Suppressor macrophage (primary cell): ENCODE measurements at regions not wholly inside any gene's neighbourhood (a gene's known extent, or its start where the extent isn't known, plus 50 kb on each side); places are given as distances from the start of the nearest gene placed in this dataset.

Source experiments
- DNase-seq, 4 experiments: peaks; one replicate each; pipeline ENCODE4 v3.0.0-alpha.2; 2020 to 2022

GRCh38 chr2:2892378-2892777, 485.2 kb downstream of the EIPR1 start:
- DNase-seq, result no peak

DNA sequence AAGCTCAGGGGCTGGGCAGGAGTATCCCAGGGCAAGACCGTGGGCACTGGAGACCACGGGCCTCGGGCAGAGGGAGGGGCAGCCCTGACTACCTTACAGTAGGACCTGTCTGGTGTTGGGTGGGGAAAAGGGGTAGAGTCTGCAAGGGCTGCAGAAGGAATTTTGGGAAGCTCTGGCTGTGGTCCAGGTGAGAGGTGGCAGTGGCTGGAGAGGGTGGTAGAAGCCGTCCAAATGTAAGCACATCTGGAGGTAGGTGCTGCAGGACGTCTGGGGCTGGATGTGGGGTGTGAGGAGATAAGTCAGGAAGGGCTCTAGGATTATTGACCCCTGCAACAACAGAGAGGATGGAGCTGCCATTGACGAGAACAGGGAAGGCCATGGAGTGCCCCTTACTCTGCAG, 486.7 kb downstream of the EIPR1 start:
- DNase-seq, result no peak

GRCh38 chr2:2890246-2890645, 487.4 kb downstream of the EIPR1 start:
- no peak for DNase-seq

GRCh38 chr2:2889646-2890045, 488.0 kb downstream of the EIPR1 start:
- DNase-seq, result no peak

- no peak for DNase-seq
Observed at GRCh38 chr2:2889141-2889540, 488.5 kb downstream of the EIPR1 start.

DNA sequence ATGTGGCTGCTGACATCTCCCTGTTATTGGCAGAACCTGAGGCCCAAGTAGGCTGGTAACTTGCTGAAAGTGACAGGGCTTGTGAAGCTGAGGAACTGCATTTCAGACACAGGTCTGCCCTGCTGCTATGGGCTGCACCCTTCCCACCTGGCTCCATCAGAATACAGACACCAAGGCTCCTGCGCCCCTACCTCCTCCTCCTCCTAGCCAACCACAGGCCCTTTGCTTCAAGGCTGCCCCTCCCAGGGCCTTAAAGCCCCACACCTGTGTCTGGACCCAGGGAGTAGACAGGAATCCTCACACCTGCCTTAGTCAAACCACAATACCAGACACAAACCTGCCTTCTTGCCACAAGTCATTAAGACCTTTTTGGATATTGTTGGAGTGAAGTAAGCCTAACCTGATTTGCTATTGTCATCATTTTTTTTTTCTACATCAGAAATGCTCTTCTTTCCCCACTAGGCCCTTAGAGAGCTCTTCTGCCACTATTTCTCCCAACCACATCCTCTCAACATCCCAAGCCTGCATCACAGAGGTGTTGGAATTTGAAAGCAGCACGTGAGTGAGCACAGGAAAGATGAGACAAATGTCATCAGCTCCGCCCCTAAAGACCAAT, 489.7 kb downstream of the EIPR1 start:
- DNase-seq, result no peak

GRCh38 chr2:2886922-2887321, 490.7 kb downstream of the EIPR1 start:
- DNase-seq, result no peak

DNA sequence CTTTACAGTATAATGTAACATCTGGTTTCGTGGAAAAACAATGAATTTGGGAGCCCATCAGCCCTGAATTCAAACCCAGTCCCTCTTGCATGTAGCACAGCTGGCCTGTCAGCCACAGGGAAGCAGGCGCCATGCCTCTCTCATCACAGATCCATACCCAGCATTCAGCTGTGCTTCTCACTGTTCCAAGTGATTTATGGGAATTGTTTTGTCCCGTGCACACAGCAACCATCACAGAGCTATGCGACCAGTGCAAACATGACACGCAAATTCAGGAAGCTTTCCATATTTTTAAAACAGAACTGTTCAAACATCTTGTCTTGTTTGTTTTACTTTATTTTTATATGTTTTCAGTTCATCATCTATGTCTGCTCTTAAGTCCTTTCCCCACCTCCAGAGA, 496.1 kb downstream of the EIPR1 start:
- DNase-seq, result no peak

DNA sequence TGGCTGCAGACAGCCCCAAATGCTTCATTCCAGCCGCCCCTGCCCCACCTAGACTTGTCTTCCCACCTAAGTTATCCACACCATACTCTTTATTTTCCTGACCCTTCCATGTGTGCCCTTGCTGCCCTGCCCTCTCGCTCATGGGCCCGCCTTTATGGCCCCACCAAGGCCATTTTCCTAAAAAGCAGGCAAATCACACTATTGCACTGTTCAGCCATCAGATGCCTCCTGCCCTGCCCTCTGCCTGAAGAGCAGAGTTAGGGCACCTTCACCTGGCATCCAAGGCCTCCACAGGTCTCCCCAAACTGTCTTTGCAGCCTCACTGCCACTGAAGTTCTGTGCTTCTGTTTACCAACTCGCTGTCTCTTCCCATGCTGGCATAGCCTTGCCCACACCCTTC, 496.7 kb downstream of the EIPR1 start:
- DNase-seq, result no peak

- no peak for DNase-seq
Observed at GRCh38 chr2:2879781-2880180, 497.8 kb downstream of the EIPR1 start.

DNA sequence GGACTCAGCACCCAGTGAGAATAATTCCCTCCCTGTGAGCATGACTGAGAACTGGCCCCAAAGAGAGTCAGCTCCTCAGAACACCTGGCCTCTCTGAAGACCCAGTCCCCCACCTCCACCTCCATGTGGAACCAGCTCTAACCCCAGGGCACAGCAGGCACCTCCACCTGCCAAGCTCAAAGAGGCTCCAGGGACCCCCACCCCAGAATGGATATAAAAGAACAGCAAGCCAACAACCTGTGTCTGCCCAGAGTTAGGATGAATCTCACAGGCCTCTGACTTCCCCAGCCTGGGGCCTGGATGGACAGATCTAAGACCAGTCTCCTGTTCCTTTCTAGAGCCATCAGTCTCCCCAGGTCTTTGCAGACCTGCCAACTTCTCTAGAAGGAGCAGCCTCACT, 498.5 kb downstream of the EIPR1 start:
- no peak for DNase-seq

DNA sequence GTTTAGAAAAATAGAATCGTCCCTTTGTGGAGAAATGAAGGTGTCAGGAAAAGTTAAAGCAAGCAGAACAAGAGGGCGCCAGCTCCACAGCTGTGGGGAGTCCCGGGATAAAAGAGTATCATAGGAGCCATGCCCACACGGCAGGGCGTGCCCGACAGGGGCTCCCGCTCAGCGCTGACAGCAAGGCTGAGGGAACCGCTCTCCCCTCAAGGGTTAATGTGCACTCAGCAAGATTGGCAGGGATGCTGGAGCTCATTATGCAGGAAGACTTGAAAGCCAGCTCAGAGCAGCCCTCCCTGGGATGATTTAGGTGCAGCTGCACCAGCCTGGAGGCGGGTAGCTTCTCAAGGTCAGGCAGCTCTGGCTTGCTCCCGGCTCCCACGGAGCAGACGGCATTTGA, 500.2 kb downstream of the EIPR1 start:
- no peak for DNase-seq

GRCh38 chr2:2876331-2877221, 501.0 kb downstream of the EIPR1 start:
- DNase-seq, result no peak

DNA sequence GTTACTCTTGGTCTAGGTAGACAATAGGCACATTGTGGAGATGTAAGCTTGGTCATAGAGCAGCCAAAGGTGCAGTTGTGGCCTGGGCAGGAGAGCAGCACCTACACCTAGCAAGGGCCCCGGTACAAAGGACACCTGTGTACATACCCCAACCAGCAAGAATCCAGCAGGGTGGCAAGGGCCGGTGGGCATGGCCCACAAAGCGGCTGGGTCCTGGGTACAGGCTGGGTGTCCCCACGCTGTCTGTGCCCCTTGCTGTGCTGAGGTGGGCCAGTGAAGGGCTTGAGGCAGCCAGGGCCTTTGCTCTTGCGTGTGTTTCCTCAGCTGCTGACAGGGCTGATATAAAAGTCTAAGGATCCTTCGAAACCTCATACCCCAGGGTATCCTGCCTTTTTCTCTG, 501.8 kb downstream of the EIPR1 start:
- DNase-seq, result no peak

DNA sequence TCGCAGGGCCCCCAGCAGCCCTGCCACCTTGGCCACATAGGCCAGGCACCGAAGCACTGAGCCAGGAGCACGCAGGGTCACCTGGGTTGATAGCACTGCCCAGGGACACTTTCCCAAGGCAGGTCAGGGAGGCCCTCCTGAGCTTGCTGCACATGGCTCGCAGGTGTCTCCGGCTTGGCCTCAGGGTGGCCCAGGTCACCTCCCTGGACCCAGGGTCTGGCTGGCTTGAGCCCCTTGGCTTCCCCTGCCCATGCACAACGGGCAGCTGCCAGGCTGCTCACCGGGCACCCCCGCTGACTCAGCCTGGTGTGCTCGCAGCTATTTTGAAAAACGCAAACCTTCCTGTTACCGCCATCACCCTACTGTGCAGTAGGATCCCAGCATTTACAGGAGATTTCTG, 502.3 kb downstream of the EIPR1 start:
- no peak for DNase-seq

GRCh38 chr2:2874805-2875204, 502.8 kb downstream of the EIPR1 start:
- no peak for DNase-seq

DNA sequence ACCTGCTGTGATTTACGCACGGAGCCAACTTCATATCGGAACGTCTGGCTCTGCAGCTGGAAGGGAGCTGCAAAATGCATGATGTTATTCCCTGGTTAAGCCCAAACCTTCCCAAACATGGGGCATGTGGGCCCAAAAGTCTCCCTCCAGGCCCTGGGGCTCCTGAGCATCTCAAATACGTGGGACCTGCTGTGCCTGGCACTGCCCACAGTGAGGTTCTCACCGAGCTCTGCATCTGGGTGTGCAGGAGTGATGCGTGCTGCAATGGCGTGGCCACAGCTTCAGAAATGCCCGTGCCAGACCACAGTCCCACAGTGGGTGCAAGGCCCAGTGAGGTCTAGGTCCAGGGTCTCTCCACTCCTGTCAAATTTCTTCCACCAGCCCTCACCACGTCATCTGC, 503.3 kb downstream of the EIPR1 start:
- no peak for DNase-seq

DNA sequence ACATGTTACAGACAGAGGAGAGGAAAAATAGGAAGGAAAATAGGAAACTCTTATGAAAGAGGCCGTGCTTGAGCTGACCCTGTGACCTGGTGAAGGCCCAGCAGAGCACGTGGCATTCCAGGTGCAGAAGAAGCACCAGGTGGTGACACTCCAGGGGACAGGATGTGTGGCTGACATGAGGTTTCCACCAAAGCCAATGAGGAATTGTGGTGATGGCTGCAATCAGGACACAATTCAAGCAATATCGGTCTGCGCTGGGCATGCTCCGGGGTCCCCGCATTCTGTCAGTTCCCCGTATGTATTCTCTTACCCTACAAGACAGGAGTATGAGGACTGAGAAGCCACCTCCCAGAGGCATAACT, 504.2 kb downstream of the EIPR1 start:
- DNase-seq, result no peak

DNA sequence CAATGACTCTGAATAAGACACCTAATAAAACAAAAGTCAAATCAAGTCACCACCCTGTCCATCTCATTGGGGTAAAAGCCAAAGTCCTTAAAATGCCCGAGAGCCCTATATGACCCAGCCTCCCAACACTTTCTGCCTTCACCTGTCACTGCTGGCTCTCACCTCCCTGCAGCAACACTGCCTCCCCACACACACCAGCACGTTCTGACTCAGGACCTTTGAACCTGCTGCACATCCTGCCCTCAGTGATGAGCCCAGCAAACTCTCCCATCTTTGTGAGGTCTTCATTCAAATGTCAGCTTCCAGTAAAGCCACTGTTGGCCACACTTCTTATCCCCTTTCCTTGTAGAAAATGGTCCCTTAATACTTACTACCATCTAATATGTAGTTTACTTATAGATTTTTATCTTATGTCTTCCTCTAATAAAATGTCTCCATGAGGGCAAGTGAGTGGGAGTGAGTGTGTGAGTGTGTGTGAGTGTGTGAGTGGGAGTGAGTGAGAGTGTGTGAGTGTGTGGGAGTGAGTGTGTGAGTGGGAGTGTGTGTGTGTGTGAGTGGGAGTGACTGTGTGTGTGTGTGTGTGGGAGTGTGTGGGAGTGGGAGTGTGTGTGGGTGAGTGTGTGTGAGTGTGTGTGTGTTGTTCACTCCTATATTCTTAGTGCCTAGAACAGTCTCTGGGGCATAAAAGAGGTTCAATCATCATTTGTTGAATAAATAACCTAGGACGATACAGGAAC, 504.7 kb downstream of the EIPR1 start:
- no peak for DNase-seq

- DNase-seq, result no peak
Observed at GRCh38 chr2:2872309-2872617, 505.4 kb downstream of the EIPR1 start.

DNA sequence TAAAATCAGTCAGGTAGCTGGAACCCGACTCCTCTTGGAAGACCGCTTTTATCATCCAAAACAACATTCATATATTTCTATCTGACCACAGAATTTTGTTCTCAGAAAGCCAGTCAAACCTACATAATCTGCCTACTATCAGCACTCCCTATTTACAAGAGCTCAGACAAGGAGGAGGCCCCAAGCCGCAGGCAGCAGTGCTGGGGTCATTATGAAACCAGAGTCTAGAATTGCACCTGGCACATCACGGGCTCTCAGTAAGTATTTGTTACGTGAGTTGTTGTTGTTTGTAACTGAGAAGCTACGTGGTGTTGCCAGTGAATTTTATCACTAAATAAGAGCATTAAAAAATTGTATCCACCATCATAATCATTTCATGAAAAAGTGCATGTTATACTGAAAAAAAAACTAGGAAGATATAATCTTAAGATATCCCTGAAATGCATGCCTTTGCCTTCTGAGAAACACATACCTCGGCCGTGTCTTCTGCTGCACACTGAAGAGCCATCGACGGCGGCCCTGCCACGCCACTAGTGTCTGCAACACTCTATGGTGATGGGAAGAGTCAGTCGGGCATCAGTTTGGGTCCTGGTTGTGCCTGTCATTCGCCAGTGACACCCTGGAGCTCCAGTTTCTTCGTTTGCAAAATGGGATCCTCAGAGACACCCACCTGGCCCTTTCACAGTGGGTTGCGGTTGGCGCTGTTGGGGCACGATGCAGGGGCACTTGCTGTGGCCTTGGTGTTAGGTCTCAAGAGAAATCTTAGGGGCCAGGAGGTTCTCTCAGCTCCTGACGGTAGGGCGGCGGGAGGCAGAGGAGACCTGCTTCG, 505.9 kb downstream of the EIPR1 start:
- DNase-seq, result no peak

GRCh38 chr2:2870106-2870505, 507.5 kb downstream of the EIPR1 start:
- DNase-seq, result no peak

- no peak for DNase-seq
Observed at GRCh38 chr2:2869553-2869952, 508.1 kb downstream of the EIPR1 start.
